ENCODE measurements at regions not wholly inside any gene's neighbourhood (a gene's known extent, or its start where the extent isn't known, plus 50 kb on each side); places are given as distances from the start of the nearest gene placed in this dataset.

GRCh38 chr2:147541314-147541713 lies 303.5 kb upstream of the ACVR2A start:
- TF ChIP-seq, protein P1, sequence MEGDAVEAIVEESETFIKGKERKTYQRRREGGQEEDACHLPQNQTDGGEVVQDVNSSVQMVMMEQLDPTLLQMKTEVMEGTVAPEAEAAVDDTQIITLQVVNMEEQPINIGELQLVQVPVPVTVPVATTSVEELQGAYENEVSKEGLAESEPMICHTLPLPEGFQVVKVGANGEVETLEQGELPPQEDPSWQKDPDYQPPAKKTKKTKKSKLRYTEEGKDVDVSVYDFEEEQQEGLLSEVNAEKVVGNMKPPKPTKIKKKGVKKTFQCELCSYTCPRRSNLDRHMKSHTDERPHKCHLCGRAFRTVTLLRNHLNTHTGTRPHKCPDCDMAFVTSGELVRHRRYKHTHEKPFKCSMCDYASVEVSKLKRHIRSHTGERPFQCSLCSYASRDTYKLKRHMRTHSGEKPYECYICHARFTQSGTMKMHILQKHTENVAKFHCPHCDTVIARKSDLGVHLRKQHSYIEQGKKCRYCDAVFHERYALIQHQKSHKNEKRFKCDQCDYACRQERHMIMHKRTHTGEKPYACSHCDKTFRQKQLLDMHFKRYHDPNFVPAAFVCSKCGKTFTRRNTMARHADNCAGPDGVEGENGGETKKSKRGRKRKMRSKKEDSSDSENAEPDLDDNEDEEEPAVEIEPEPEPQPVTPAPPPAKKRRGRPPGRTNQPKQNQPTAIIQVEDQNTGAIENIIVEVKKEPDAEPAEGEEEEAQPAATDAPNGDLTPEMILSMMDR (IDR thresholded peaks at IDR 0.05) = no peak
- Mint-ChIP-seq H3K27ac (ENCODE audit: unreplicated experiment) (no peak overlapping the region), H3K4me3 (ENCODE audit: unreplicated experiment) (no peak overlapping the region), H3K4me1 (ENCODE audit: unreplicated experiment) (no peaks in the 10 kb centered on the region), H3K9me3 (ENCODE audit: unreplicated experiment) (no peaks in the 10 kb centered on the region), H3K36me3 (ENCODE audit: unreplicated experiment) (no peaks in the 10 kb centered on the region), H3K27me3 (ENCODE audit: unreplicated experiment) (no peaks in the 10 kb centered on the region)
- no peak for DNase-seq (ENCODE audit: extremely low spot score, unreplicated experiment)

- TF ChIP-seq, protein P1 (IDR thresholded peaks at IDR 0.05) = no peak
- Mint-ChIP-seq H3K27me3 (ENCODE audit: unreplicated experiment) (peaks cover 2% of the 10 kb centered on the region), H3K9me3 (ENCODE audit: unreplicated experiment) (no peaks in the 10 kb centered on the region), H3K36me3 (ENCODE audit: unreplicated experiment) (no peaks in the 10 kb centered on the region), H3K4me1 (ENCODE audit: unreplicated experiment) (no peaks in the 10 kb centered on the region), H3K27ac (ENCODE audit: unreplicated experiment) (no peak overlapping the region), H3K4me3 (ENCODE audit: unreplicated experiment) (no peak overlapping the region)
- DNase-seq (ENCODE audit: extremely low spot score, unreplicated experiment) = no peak
These were observed 306.0 kb upstream of the ACVR2A start for GRCh38 chr2:147538821-147539220.

DNA sequence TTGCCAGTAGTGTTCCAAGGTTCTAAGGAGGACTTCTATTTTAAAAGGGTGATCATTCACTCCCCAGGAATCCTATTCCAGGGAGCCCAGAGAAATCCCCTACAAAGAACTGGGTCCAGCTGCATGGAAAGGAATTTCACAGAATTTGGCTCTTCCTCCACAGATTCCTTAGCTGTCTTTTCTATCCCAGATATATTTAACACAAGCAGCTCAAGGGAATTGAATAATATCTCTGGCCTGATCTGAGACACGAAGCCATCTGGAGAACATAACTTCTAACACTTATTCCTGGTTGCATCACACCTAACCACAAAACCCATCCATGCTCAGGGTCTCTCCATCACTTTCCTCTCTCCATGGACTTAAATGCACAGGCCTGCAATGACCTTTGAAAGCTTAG lies 306.7 kb upstream of the ACVR2A start:
- no peaks in the 10 kb centered on the region for H3K9me3 Mint-ChIP-seq (ENCODE audit: unreplicated experiment)
- DNase-seq (ENCODE audit: extremely low spot score, unreplicated experiment) = no peak
- TF ChIP-seq, protein P1 (IDR thresholded peaks at IDR 0.05) = no peak
- no peak overlapping the region for H3K27ac Mint-ChIP-seq (ENCODE audit: unreplicated experiment)
- H3K27me3 Mint-ChIP-seq (ENCODE audit: unreplicated experiment) = peaks cover 2% of the 10 kb centered on the region
- no peaks in the 10 kb centered on the region for H3K36me3 Mint-ChIP-seq (ENCODE audit: unreplicated experiment)
- no peaks in the 10 kb centered on the region for H3K4me1 Mint-ChIP-seq (ENCODE audit: unreplicated experiment)
- H3K4me3 Mint-ChIP-seq (ENCODE audit: unreplicated experiment) = no peak overlapping the region

GRCh38 chr2:147531269-147531668 lies 313.6 kb upstream of the ACVR2A start:
- Mint-ChIP-seq H3K4me3 (ENCODE audit: unreplicated experiment) (no peak overlapping the region), H3K27me3 (ENCODE audit: unreplicated experiment) (peaks cover 2% of the 10 kb centered on the region), H3K9me3 (ENCODE audit: unreplicated experiment) (no peaks in the 10 kb centered on the region), H3K4me1 (ENCODE audit: unreplicated experiment) (peaks cover 2% of the 10 kb centered on the region), H3K36me3 (ENCODE audit: unreplicated experiment) (no peaks in the 10 kb centered on the region), H3K27ac (ENCODE audit: unreplicated experiment) (no peak overlapping the region)
- no peak for DNase-seq (ENCODE audit: extremely low spot score, unreplicated experiment)
- TF ChIP-seq, protein P1 (IDR thresholded peaks at IDR 0.05) = no peak

DNA sequence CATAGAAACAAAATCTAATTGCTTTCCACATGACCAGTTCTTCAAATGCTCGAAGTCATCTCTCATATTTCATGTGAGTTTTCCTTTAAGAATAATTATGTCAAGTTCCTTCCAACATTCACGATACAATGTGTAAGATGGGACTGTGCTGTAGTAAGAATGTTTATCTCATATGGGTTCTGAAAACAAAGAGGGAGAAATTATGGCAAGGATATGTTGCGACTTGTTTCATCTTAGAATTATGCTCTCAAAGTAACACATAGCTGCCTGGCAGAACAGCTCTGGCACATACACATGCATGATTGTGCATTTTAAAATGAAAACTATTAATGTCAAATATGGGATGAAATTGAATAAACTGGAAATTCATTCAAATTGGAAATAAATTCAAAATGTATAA lies 314.8 kb upstream of the ACVR2A start:
- no peaks in the 10 kb centered on the region for H3K9me3 Mint-ChIP-seq (ENCODE audit: unreplicated experiment)

More for the DNA sequence above, 314.8 kb upstream of the ACVR2A start:
- DNase-seq (ENCODE audit: extremely low spot score, unreplicated experiment) = no peak
- no peaks in the 10 kb centered on the region for H3K27me3 Mint-ChIP-seq (ENCODE audit: unreplicated experiment)
- TF ChIP-seq, protein P1 (IDR thresholded peaks at IDR 0.05) = no peak
- no peaks in the 10 kb centered on the region for H3K36me3 Mint-ChIP-seq (ENCODE audit: unreplicated experiment)
- H3K4me3 Mint-ChIP-seq (ENCODE audit: unreplicated experiment) = no peak overlapping the region
- peaks cover 7% of the 10 kb centered on the region for H3K4me1 Mint-ChIP-seq (ENCODE audit: unreplicated experiment)
- no peak overlapping the region for H3K27ac Mint-ChIP-seq (ENCODE audit: unreplicated experiment)

Data from osteocyte (in vitro differentiated cells).